ENCODE measurements at regions not wholly inside any gene's neighbourhood (a gene's known extent, or its start where the extent isn't known, plus 50 kb on each side); places are given as distances from the start of the nearest gene placed in this dataset.

GRCh38 chr3:124453189-124453588 lies 277.1 kb upstream of the UMPS start:
- Mint-ChIP-seq H3K4me1 (no peaks in the 10 kb centered on the region), H3K4me3 (no peak overlapping the region), H3K27me3 (ENCODE audit: low read depth in 2 of 2) (peaks cover 23 to 50% of the 10 kb centered on the region in 2 donors), H3K36me3 (no peaks in the 10 kb centered on the region), H3K27ac (no peak overlapping the region), H3K9me3 (no peaks in the 10 kb centered on the region)
- ATAC-seq (no peak), DNase-seq (no peak)
- no peaks in the 10 kb centered on the region for H3K9me3 ChIP-seq (ENCODE audit: control insufficient read depth, insufficient read depth, low read length)
- no peaks in the 10 kb centered on the region for H3K27me3 ChIP-seq (ENCODE audit: control insufficient read depth, insufficient read depth, low read length)
- no peaks in the 10 kb centered on the region for H3K36me3 ChIP-seq (ENCODE audit: control insufficient read depth, insufficient read depth, low read length)
- WGBS (ENCODE audit: insufficient coverage), result 92% methylated on average over 4 of the region's 4 CpGs
- no peak for TF ChIP-seq CTCF (IDR thresholded peaks at IDR 0.05)
- intact Hi-C loops (cut with micrococcal nuclease), result no loop called here
- H3K27ac ChIP-seq (ENCODE audit: low read length), result no peak overlapping the region
- no peak overlapping the region for H3K4me3 ChIP-seq (ENCODE audit: low read length)
- no peaks in the 10 kb centered on the region for H3K4me1 ChIP-seq (ENCODE audit: control insufficient read depth, insufficient read depth, low read length)

GRCh38 chr3:124455891-124456290 lies 274.4 kb upstream of the UMPS start:
- Histone ChIP-seq H3K4me1 (ENCODE audit: control insufficient read depth, insufficient read depth, low read length) (no peaks in the 10 kb centered on the region), H3K36me3 (ENCODE audit: control insufficient read depth, insufficient read depth, low read length) (no peaks in the 10 kb centered on the region), H3K9me3 (ENCODE audit: control insufficient read depth, insufficient read depth, low read length) (no peaks in the 10 kb centered on the region), H3K27me3 (ENCODE audit: control insufficient read depth, insufficient read depth, low read length) (no peaks in the 10 kb centered on the region), H3K27ac (ENCODE audit: low read length) (no peak overlapping the region), H3K4me3 (ENCODE audit: low read length) (no peak overlapping the region)
- Mint-ChIP-seq H3K9me3 (no peaks in the 10 kb centered on the region), H3K27ac (no peak overlapping the region), H3K27me3 (ENCODE audit: low read depth in 2 of 2) (peaks cover 20 to 62% of the 10 kb centered on the region in 2 donors), H3K36me3 (no peaks in the 10 kb centered on the region), H3K4me3 (no peak overlapping the region), H3K4me1 (no peaks in the 10 kb centered on the region)
- no peak for DNase-seq
- TF ChIP-seq CTCF (IDR thresholded peaks at IDR 0.05), result no peak
- ATAC-seq, result no peak
- intact Hi-C loops (cut with micrococcal nuclease), result no loop called here

DNA sequence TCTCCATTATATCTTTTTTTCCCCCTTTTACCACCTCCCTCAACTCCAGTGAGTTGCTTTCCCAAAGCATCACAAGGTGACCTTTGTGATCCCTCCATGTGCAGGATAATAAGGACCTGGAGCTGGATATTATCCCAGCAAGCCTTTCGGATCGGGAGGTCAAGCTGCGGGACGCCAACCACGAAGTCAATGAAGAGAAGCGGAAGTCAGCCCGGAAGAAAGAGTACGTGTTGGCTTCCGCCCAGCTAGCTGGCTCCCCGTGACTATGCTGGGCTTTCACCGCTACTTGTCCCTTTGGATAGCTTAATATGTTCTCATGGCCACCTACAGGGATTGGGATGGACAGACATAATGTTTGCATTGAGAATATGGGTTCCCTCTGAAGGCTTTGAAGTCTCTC lies 273.7 kb upstream of the UMPS start:
- peaks cover 21 to 63% of the 10 kb centered on the region in 2 donors for H3K27me3 Mint-ChIP-seq (ENCODE audit: low read depth in 2 of 2)
- no peak for ATAC-seq
- Histone ChIP-seq H3K27ac (ENCODE audit: low read length) (no peak overlapping the region), H3K4me3 (ENCODE audit: low read length) (no peak overlapping the region), H3K9me3 (ENCODE audit: control insufficient read depth, insufficient read depth, low read length) (no peaks in the 10 kb centered on the region), H3K36me3 (ENCODE audit: control insufficient read depth, insufficient read depth, low read length) (no peaks in the 10 kb centered on the region), H3K4me1 (ENCODE audit: control insufficient read depth, insufficient read depth, low read length) (no peaks in the 10 kb centered on the region), H3K27me3 (ENCODE audit: control insufficient read depth, insufficient read depth, low read length) (no peaks in the 10 kb centered on the region)
- H3K4me1 Mint-ChIP-seq, result no peaks in the 10 kb centered on the region
- intact Hi-C loops (cut with micrococcal nuclease), result no loop called here
- no peak for TF ChIP-seq CTCF (IDR thresholded peaks at IDR 0.05)
- H3K36me3 Mint-ChIP-seq, result no peaks in the 10 kb centered on the region
- no peak for DNase-seq
- H3K27ac Mint-ChIP-seq, result no peak overlapping the region
- H3K4me3 Mint-ChIP-seq, result no peak overlapping the region
- 91% methylated on average over 11 of the region's 11 CpGs for WGBS (ENCODE audit: insufficient coverage)
- H3K9me3 Mint-ChIP-seq, result no peaks in the 10 kb centered on the region

DNA sequence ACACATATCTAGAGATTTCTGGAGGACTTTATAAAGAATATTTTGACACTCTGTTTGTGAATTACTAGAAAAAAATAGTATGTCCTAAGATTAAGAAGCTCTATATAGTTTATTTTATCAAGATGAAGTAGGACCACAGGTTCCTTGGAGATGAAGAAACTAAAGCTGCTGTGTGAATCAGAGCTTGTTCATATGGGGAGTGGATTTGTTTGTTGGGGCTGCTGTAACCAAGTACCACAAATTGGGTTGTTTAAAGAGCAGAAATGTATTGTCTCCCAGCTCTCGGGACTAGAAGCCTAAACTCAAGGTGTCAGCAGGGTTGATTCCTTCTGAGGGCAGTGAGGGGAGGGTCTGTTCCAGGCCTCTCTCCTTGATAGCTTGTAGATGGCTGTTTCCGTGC lies 270.6 kb upstream of the UMPS start:
- Histone ChIP-seq H3K27me3 (ENCODE audit: control insufficient read depth, insufficient read depth, low read length) (no peaks in the 10 kb centered on the region), H3K36me3 (ENCODE audit: control insufficient read depth, insufficient read depth, low read length) (no peaks in the 10 kb centered on the region), H3K27ac (ENCODE audit: low read length) (no peak overlapping the region), H3K4me3 (ENCODE audit: low read length) (no peak overlapping the region), H3K9me3 (ENCODE audit: control insufficient read depth, insufficient read depth, low read length) (no peaks in the 10 kb centered on the region), H3K4me1 (ENCODE audit: control insufficient read depth, insufficient read depth, low read length) (no peaks in the 10 kb centered on the region)
- no peaks in the 10 kb centered on the region for H3K9me3 Mint-ChIP-seq
- H3K36me3 Mint-ChIP-seq, result no peaks in the 10 kb centered on the region
- peaks cover 13 to 58% of the 10 kb centered on the region in 2 donors for H3K27me3 Mint-ChIP-seq (ENCODE audit: low read depth in 2 of 2)
- TF ChIP-seq CTCF (IDR thresholded peaks at IDR 0.05), result no peak
- H3K4me1 Mint-ChIP-seq, result no peaks in the 10 kb centered on the region
- 90% methylated on average over 1 of the region's 2 CpGs for WGBS (ENCODE audit: insufficient coverage)
- H3K27ac Mint-ChIP-seq, result no peak overlapping the region
- ATAC-seq, result no peak
- no peak overlapping the region for H3K4me3 Mint-ChIP-seq
- DNase-seq, result no peak
- intact Hi-C loops (cut with micrococcal nuclease), result no loop called here

All from natural killer cell (primary cell).